ENCODE measurements at regions not wholly inside any gene's neighbourhood (a gene's known extent, or its start where the extent isn't known, plus 50 kb on each side); places are given as distances from the start of the nearest gene placed in this dataset.
A peak's percentile ranks its signal among the peaks of the same experiment; 100 is the strongest.
"Not testable (repeated sequence)": the region's sequence is repeated elsewhere in the genome, so short reads cannot be mapped to it uniquely, and the experiment has no call there.

GRCh38 chr6:95867205-95867604 is 148.6 kb upstream of the FUT9 start:
- DNase-seq: no peak

- DNase-seq: no peak
Measured at GRCh38 chr6:95877480-95877879, 138.3 kb upstream of the FUT9 start.

GRCh38 chr6:95879856-95880255 is 135.9 kb upstream of the FUT9 start:
- DNase-seq: no peak

GRCh38 chr6:95882371-95882770 is 133.4 kb upstream of the FUT9 start:
- DNase-seq: no peak

GRCh38 chr6:95888711-95889110 is 127.1 kb upstream of the FUT9 start:
- not testable (repeated sequence) for DNase-seq

GRCh38 chr6:95905132-95905531 is 110.6 kb upstream of the FUT9 start:
- no peak for DNase-seq

- no peak for DNase-seq
Measured at GRCh38 chr6:95917034-95917433, 98.7 kb upstream of the FUT9 start.

- DNase-seq: no peak
Measured at GRCh38 chr6:95923518-95923917, 92.3 kb upstream of the FUT9 start.

- DNase-seq: no peak
Measured at GRCh38 chr6:95935736-95936135, 80.0 kb upstream of the FUT9 start.

GRCh38 chr6:95946906-95947305 is 68.9 kb upstream of the FUT9 start:
- DNase-seq: no peak

- DNase-seq: no peak
Measured at GRCh38 chr6:95948324-95948723, 67.5 kb upstream of the FUT9 start.

GRCh38 chr6:95949985-95950384 is 65.8 kb upstream of the FUT9 start:
- DNase-seq: no peak

GRCh38 chr6:95958686-95959085 is 57.1 kb upstream of the FUT9 start:
- no peak for DNase-seq

GRCh38 chr6:95959261-95959660 is 56.5 kb upstream of the FUT9 start:
- peak in 1 of 2 donors; percentile 38 for DNase-seq
